GM12865 (cell line): ENCODE measurements at regions not wholly inside any gene's neighbourhood (a gene's known extent, or its start where the extent isn't known, plus 50 kb on each side); places are given as distances from the start of the nearest gene placed in this dataset.

ENCODE experiments used
- DNase-seq: peaks from one replicate; pipeline ENCODE4 v3.0.0; 2010; ENCODE audit warnings: low read depth
- H3K4me3 ChIP-seq: 2 replicates; pipeline ENCODE4 v1.5.1; 2011; ENCODE audit warnings: mild to moderate bottlenecking, low read depth, low read length, control low read depth
- CTCF ChIP-seq: IDR thresholded peaks from 2 replicates; pipeline ENCODE4 v1.5.1; 2011; ENCODE audit warnings: low read length, control low read depth, low read depth, inconsistent platforms; ENCODE audit not compliant: insufficient read depth; ENCODE audit errors: missing control alignments

DNA sequence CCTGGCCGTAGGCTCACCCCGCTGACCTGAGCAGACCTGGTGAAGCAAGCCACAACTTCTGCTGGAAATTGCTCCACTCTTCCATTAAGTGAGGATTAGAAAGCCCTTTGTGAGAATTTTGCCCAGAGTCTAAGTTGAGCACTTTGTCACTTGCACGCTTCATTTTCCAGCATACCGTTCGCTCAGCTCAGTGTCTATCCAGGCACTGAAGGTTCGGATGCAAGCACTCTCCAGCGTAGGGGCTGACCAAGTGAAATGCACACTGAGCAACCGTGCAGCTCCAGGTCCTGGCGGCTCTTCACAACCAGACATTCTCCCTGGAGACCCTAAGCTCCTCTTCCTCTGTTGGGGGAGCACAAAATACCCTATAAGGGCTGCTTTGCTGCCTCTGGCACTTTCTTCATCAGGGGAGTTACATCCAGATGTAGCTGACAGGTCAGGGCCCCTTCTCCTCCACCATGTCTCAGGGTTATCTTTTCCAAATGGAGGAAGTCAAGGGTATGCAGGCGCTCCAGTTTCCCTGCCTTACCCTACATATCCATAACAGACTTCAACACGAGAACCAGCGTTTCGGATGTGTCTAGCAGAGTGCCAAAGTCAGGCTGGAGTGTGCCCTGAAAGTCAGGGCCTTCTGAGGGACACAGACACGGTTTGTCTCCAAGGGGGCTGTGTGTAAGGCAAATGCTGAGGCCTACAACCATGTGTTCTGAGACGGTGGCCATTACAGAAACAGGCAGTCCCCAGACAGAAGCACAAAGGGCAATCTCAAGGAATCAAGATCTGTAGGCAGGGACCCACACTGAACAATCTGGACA is 146.7 kb upstream of the AFDN start:
- no peak for TF ChIP-seq CTCF
- no peak for DNase-seq
- no peak overlapping the region for H3K4me3 ChIP-seq

DNA sequence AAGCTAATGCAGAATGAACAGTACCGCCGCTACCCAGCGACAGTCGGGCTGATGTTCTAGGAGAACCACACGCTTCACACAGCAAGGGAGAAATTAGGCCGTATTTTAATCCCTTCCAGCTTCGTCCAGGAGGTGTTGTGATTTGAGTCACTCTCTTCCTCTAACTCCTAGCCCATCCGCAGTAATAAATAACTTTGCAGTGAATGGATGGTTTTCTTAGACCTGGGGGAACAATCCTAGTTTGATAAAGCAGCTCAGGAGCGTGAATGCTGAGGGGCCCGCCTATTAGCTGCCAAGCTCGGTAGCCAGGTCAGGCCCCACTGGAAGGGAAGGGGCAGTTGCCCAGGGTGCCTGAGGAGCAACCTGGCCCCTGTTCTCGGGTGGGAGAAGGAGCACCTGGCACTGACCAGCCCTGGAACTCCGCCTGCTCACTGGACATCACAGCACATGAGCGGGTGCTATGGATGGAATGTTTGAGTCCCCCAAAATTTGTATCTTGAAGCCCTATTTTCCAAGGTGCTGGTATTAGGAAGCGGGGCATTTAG is 146.0 kb upstream of the AFDN start:
- H3K4me3 ChIP-seq: no peak overlapping the region
- no peak for TF ChIP-seq CTCF
- no peak for DNase-seq

DNA sequence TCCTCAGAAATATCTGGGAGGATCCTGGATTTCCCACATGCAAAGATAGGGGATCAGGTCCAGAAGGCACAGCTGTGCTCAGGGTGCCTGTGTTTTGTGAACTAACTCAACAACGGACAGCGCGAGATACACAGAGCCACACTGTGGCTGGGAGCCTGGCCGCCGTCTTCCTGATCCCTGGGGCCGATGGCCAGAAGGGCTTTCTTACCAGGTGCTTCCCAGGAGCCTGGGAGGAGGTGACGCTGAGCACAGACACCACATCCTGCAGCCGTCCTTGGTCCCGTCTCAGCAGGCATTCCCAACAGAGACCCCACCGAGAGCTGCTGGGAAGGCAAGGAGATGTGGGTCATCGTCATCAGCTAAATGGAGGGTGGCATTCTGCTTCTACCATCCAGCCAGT is 144.6 kb upstream of the AFDN start:
- TF ChIP-seq CTCF: no peak
- H3K4me3 ChIP-seq: no peak overlapping the region
- DNase-seq: no peak

DNA sequence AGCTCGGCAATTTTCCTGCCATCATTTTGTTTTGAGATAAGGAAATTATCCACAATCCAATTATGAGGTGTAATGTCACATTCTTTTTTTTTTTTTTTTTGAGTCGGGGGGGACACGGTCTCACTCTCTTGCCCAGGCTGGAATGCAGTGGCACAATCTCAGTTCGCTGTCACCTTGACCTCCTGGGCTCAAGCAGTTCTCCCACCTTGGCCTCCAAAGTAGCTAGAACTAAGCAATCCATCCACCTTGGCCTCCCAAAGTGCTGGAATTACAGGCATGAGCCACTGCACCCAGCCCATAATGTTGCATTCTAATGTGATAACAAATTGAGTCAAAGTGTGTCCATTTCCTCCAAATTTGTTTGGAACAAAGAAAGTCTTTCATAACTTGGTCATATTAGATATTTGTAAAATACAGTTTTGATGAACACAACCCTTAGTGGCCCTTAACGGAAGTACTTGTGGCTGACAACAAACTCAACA is 144.1 kb upstream of the AFDN start:
- DNase-seq: no peak
- TF ChIP-seq CTCF: no peak
- H3K4me3 ChIP-seq: no peak overlapping the region

DNA sequence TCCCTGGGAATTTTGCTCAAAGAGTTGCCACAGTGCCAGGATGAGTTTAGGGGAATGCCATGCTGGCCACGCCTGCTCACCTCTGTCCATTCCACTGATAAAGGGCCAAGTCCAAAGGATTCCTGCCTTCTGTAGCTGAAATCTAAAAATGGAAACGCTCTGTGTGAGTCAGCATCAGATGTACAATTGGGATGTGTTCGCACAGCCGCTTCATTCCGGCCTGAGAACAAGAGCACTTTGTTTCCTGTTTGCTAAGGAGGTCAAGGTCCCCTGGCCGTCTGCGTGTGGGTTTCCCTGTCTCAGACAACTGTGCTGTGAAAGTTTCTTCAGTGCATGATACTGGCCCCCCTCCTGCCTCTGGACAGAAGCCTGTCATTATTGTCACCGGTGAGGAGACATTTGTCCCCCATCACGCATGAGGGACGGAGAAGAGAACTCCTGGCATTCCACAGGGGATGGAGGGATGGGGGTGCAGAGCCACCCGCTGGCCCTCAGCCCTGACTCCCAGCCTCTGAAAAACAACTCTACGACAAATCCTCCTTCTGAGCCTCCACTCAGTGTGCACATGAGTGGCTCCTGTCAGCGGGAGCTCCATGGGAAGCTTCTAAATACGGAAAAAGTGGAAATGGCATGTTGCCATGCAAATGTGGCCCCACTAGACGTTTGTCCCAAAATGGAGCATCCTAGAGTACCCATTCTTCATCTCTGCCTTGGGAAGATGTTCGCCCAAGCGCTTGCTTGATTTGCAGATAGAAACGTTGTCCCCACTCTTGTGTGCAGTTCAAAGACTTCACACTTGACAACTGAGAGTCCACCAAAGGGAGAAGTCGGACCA is 143.5 kb upstream of the AFDN start:
- H3K4me3 ChIP-seq: no peak overlapping the region
- no peak for DNase-seq
- TF ChIP-seq CTCF: no peak

- no peak for DNase-seq
- no peak for TF ChIP-seq CTCF
- H3K4me3 ChIP-seq: no peak overlapping the region
Observed at GRCh38 chr6:167684276-167685104, 142.2 kb upstream of the AFDN start.
